Naive thymus-derived CD4-positive, alpha-beta T cell (primary cell): ENCODE measurements at regions not wholly inside any gene's neighbourhood (a gene's known extent, or its start where the extent isn't known, plus 50 kb on each side); places are given as distances from the start of the nearest gene placed in this dataset.

Experiments used
- ATAC-seq: fragments of 150-1000 bp; cut with Tn5 transposase; 2 replicates; pipeline ENCODE4 v1.10.0; 2021; ENCODE audit warnings: mild to moderate bottlenecking, moderate library complexity
- CTCF ChIA-PET: fragments of 350-600 bp; sonication (Branson Sonifier 250); formaldehyde crosslinking; loops from one replicate; lab custom pipeline; 2021; ENCODE audit warnings: antibody characterized with exemption; lab: Charles Lee
- POLR2A ChIA-PET: fragments of 350-600 bp; sonication (Branson Sonifier 250); formaldehyde crosslinking; loops from one replicate; lab custom pipeline; 2021; ENCODE audit warnings: antibody characterized with exemption, inconsistent platforms; lab: Charles Lee
- DNase-seq, 9 donors: peaks; one replicate each; pipeline versions ENCODE4 v3.0.0 to v3.0.0-alpha.2; 2020 to 2022; ENCODE audit warnings: mixed read lengths in 1 of 9
- H3K27ac ChIP-seq: one replicate; pipeline ENCODE4 v1.7.0; 2013; ENCODE audit warnings: mild to moderate bottlenecking, low read depth, low read length, moderate library complexity
- H3K27me3 ChIP-seq, 2 donors: one replicate each; pipeline ENCODE4 v1.7.0; 2013; ENCODE audit warnings: low read length in 2 of 2, mild to moderate bottlenecking in 2 of 2, moderate library complexity in 2 of 2; ENCODE audit not compliant: control insufficient read depth in 2 of 2, insufficient read depth in 2 of 2
- H3K36me3 ChIP-seq, 3 experiments: 1 replicate in 2 of 3; 2 replicates in 1 of 3; pipeline ENCODE4 v1.7.0; 2013; ENCODE audit warnings: low read length in 3 of 3, mild to moderate bottlenecking in 3 of 3, moderate library complexity in 1 of 3; ENCODE audit not compliant: insufficient read depth in 3 of 3, control insufficient read depth in 2 of 3
- H3K4me1 ChIP-seq, 2 donors: one replicate each; pipeline ENCODE4 v1.7.0; 2013; ENCODE audit warnings: low read length in 2 of 2, mild to moderate bottlenecking in 2 of 2, moderate library complexity in 1 of 2; ENCODE audit not compliant: control insufficient read depth in 2 of 2, insufficient read depth in 2 of 2
- H3K4me3 ChIP-seq: 2 replicates; pipeline ENCODE4 v1.7.0; 2013; ENCODE audit warnings: mild to moderate bottlenecking, low read length
- H3K9me3 ChIP-seq, 3 experiments: 1 replicate in 2 of 3; 2 replicates in 1 of 3; pipeline ENCODE4 v1.7.0; 2013; ENCODE audit warnings: low read length in 3 of 3; ENCODE audit not compliant: control insufficient read depth in 2 of 3
- H3K27ac Mint-ChIP-seq, 9 donors: one replicate each; pipeline ENCODE4 v1.8.0; 2020 to 2022; ENCODE audit warnings: mixed read lengths in 9 of 9, mild to moderate bottlenecking in 8 of 9, moderate library complexity in 5 of 9, inconsistent platforms in 2 of 9
- H3K27me3 Mint-ChIP-seq, 5 donors: one replicate each; pipeline ENCODE4 v1.8.0; 2021 to 2022; ENCODE audit warnings: mixed read lengths in 5 of 5, mild to moderate bottlenecking in 1 of 5
- H3K36me3 Mint-ChIP-seq, 5 donors: one replicate each; pipeline ENCODE4 v1.8.0; 2020 to 2022; ENCODE audit warnings: mixed read lengths in 5 of 5, mild to moderate bottlenecking in 3 of 5, inconsistent platforms in 1 of 5
- H3K4me1 Mint-ChIP-seq, 7 donors: one replicate each; pipeline ENCODE4 v1.8.0; 2020 to 2022; ENCODE audit warnings: mixed read lengths in 7 of 7, mild to moderate bottlenecking in 3 of 7, inconsistent platforms in 1 of 7
- H3K4me3 Mint-ChIP-seq, 10 donors: one replicate each; pipeline ENCODE4 v1.8.0; 2020 to 2022; ENCODE audit warnings: mild to moderate bottlenecking in 10 of 10, mixed read lengths in 10 of 10, moderate library complexity in 6 of 10, inconsistent platforms in 2 of 10
- H3K9me3 Mint-ChIP-seq, 11 donors: one replicate each; pipeline ENCODE4 v1.8.0; 2020 to 2022; ENCODE audit warnings: mixed read lengths in 11 of 11, mild to moderate bottlenecking in 4 of 11, inconsistent platforms in 1 of 11, moderate library complexity in 1 of 11
- intact Hi-C, 2 donors: fragments of 100-400 bp; cut with micrococcal nuclease; formaldehyde crosslinking; loops; one replicate each; pipeline ENCODE4 v1.15.1; 2023

- Histone ChIP-seq H3K27ac (no peak overlapping the region), H3K27me3 (no peaks in the 10 kb centered on the region), H3K9me3 (no peaks in the 10 kb centered on the region), H3K4me1 (no peaks in the 10 kb centered on the region), H3K4me3 (no peak overlapping the region), H3K36me3 (no peaks in the 10 kb centered on the region)
- ATAC-seq (no peak), DNase-seq (no peak)
- Mint-ChIP-seq H3K36me3 (no peaks in the 10 kb centered on the region), H3K4me3 (no peak overlapping the region), H3K4me1 (no peaks in the 10 kb centered on the region), H3K27me3 (no peaks in the 10 kb centered on the region), H3K9me3 (peaks cover 0 to 4% (median 0%) of the 10 kb centered on the region in 11 donors), H3K27ac (no peak overlapping the region)
- ChIA-PET POLR2A (no interaction called here), CTCF (no interaction called here)
- intact Hi-C loops = no loop called here
These were observed 509.1 kb downstream of the INHBA start for GRCh38 chr7:41193738-41194282.

GRCh38 chr7:41190581-41190980, 512.3 kb downstream of the INHBA start:
- Mint-ChIP-seq H3K27me3 (no peaks in the 10 kb centered on the region), H3K36me3 (no peaks in the 10 kb centered on the region), H3K4me1 (no peaks in the 10 kb centered on the region), H3K27ac (no peak overlapping the region), H3K9me3 (peaks cover 0 to 16% (median 0%) of the 10 kb centered on the region in 11 donors), H3K4me3 (no peak overlapping the region)
- no peaks in the 10 kb centered on the region for H3K36me3 ChIP-seq
- ATAC-seq (no peak), DNase-seq (no peak)
- H3K4me1 ChIP-seq = no peaks in the 10 kb centered on the region
- H3K27ac ChIP-seq = no peak overlapping the region
- no peaks in the 10 kb centered on the region for H3K27me3 ChIP-seq
- no peaks in the 10 kb centered on the region for H3K9me3 ChIP-seq
- H3K4me3 ChIP-seq = no peak overlapping the region
- intact Hi-C loops = no loop called here
- ChIA-PET POLR2A (no interaction called here), CTCF (no interaction called here)

DNA sequence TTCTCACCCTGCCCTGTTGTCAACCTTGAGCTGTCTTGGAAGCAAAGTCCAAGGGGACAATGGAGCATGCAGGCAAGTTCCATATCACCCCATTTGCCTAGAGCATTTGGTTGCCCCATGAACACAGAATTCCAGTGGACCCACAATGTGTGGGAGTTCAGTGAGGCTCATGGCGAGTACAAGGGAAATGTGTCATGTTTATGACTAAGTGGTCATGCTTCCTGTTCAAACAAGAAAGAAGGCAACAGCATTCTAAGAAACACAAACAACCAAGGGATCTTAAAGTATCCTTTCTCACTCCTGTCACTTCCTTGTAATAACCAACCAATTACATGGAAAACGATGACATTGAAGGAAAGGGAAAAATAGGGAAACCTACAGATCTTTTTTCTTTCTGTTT, 513.0 kb downstream of the INHBA start:
- POLR2A ChIA-PET = no interaction called here
- Histone ChIP-seq H3K9me3 (no peaks in the 10 kb centered on the region), H3K27ac (no peak overlapping the region), H3K4me1 (no peaks in the 10 kb centered on the region), H3K36me3 (no peaks in the 10 kb centered on the region), H3K27me3 (no peaks in the 10 kb centered on the region), H3K4me3 (no peak overlapping the region)
- Mint-ChIP-seq H3K4me3 (no peak overlapping the region), H3K27me3 (no peaks in the 10 kb centered on the region), H3K9me3 (peaks cover 0 to 13% (median 0%) of the 10 kb centered on the region in 11 donors), H3K4me1 (no peaks in the 10 kb centered on the region), H3K36me3 (no peaks in the 10 kb centered on the region), H3K27ac (no peak overlapping the region)
- DNase-seq = no peak
- no peak for ATAC-seq
- intact Hi-C loops = no loop called here
- CTCF ChIA-PET = no interaction called here

GRCh38 chr7:41188163-41189130, 514.4 kb downstream of the INHBA start:
- ChIA-PET CTCF (no interaction called here), POLR2A (no interaction called here)
- Mint-ChIP-seq H3K4me3 (no peak overlapping the region), H3K27ac (no peak overlapping the region), H3K4me1 (no peaks in the 10 kb centered on the region), H3K36me3 (no peaks in the 10 kb centered on the region), H3K9me3 (peaks cover 0 to 13% (median 0%) of the 10 kb centered on the region in 11 donors), H3K27me3 (no peaks in the 10 kb centered on the region)
- no peak overlapping the region for H3K27ac ChIP-seq
- ATAC-seq = no peak
- no peaks in the 10 kb centered on the region for H3K27me3 ChIP-seq
- no peaks in the 10 kb centered on the region for H3K4me1 ChIP-seq
- no peak overlapping the region for H3K4me3 ChIP-seq
- intact Hi-C loops = no loop called here
- no peaks in the 10 kb centered on the region for H3K9me3 ChIP-seq
- DNase-seq = no peak
- no peaks in the 10 kb centered on the region for H3K36me3 ChIP-seq

DNA sequence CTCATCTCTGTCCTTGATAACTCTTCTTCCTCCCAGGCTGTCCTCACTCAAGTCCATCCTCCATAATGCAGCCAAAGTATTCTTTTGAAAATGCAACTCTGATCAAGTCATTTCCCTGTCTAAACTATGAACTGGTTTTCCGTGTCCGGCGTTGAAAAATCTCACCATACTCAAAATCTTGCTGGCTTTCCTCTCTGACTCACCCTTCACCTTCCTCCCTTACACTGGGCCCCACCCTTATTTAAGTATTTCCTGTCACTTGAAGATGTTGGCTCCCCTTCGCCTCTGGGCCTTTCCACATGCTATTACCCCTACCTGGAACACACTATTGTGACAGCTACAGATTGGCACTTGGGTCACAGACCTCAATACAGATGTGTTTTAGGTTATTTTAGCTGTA, 515.6 kb downstream of the INHBA start:
- intact Hi-C loops = no loop called here
- ChIA-PET CTCF (no interaction called here), POLR2A (no interaction called here)
- DNase-seq = no peak
- Mint-ChIP-seq H3K4me1 (no peaks in the 10 kb centered on the region), H3K9me3 (peaks cover 0 to 13% (median 1%) of the 10 kb centered on the region in 11 donors), H3K27ac (no peak overlapping the region), H3K36me3 (no peaks in the 10 kb centered on the region), H3K27me3 (no peaks in the 10 kb centered on the region), H3K4me3 (no peak overlapping the region)
- Histone ChIP-seq H3K27me3 (no peaks in the 10 kb centered on the region), H3K27ac (no peak overlapping the region), H3K36me3 (no peaks in the 10 kb centered on the region), H3K9me3 (no peaks in the 10 kb centered on the region), H3K4me1 (no peaks in the 10 kb centered on the region), H3K4me3 (no peak overlapping the region)
- no peak for ATAC-seq

- H3K9me3 Mint-ChIP-seq = peaks cover 0 to 13% (median 2%) of the 10 kb centered on the region in 11 donors
- H3K36me3 Mint-ChIP-seq = no peaks in the 10 kb centered on the region
- DNase-seq (no peak), ATAC-seq (no peak)
- no peaks in the 10 kb centered on the region for H3K4me1 ChIP-seq
- no peak overlapping the region for H3K27ac ChIP-seq
- ChIA-PET POLR2A (no interaction called here), CTCF (no interaction called here)
- H3K27me3 ChIP-seq = no peaks in the 10 kb centered on the region
- intact Hi-C loops = no loop called here
- no peaks in the 10 kb centered on the region for H3K9me3 ChIP-seq
- no peak overlapping the region for H3K27ac Mint-ChIP-seq
- H3K4me3 Mint-ChIP-seq = no peak overlapping the region
- no peaks in the 10 kb centered on the region for H3K4me1 Mint-ChIP-seq
- no peak overlapping the region for H3K4me3 ChIP-seq
- H3K27me3 Mint-ChIP-seq = no peaks in the 10 kb centered on the region
- no peaks in the 10 kb centered on the region for H3K36me3 ChIP-seq
These were observed 517.0 kb downstream of the INHBA start for GRCh38 chr7:41185851-41186250.

DNA sequence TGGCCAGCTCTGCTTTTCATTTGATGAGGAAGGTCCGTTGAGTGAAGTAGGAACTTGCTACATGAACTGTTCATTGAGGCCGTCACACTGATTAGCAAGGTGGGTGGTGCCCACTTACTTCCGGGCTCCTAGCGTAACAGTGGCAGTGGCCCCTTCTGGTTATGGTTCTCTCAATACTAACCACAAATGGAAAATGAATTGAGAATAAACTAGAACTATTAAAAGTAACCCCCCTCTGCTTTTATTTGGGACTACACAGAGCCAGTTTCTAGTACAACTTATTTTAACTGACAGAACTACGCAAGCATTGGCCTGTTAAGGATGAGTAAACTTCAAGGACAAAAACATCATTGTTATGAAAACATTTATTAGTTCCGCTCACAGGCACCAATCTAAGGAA, 519.1 kb downstream of the INHBA start:
- ChIA-PET POLR2A (no interaction called here), CTCF (no interaction called here)
- Mint-ChIP-seq H3K36me3 (no peaks in the 10 kb centered on the region), H3K4me1 (no peaks in the 10 kb centered on the region), H3K9me3 (peaks cover 0 to 13% (median 2%) of the 10 kb centered on the region in 11 donors), H3K4me3 (no peak overlapping the region), H3K27me3 (no peaks in the 10 kb centered on the region), H3K27ac (no peak overlapping the region)
- H3K27ac ChIP-seq = no peak overlapping the region
- ATAC-seq = no peak
- H3K27me3 ChIP-seq = no peaks in the 10 kb centered on the region
- no peaks in the 10 kb centered on the region for H3K9me3 ChIP-seq
- no peak overlapping the region for H3K4me3 ChIP-seq
- H3K36me3 ChIP-seq = no peaks in the 10 kb centered on the region
- intact Hi-C loops = no loop called here
- H3K4me1 ChIP-seq = no peaks in the 10 kb centered on the region
- no peak for DNase-seq
